ENCODE measurements at regions not wholly inside any gene's neighbourhood (a gene's known extent, or its start where the extent isn't known, plus 50 kb on each side); places are given as distances from the start of the nearest gene placed in this dataset.

- no peak for TF ChIP-seq CTCF (IDR thresholded peaks at IDR 0.05)
- TF ChIP-seq POLR2A (IDR thresholded peaks at IDR 0.05) = no peak
These were observed 60.8 kb upstream of the KRAS start for GRCh38 chr12:25311506-25311905.
